Amygdala (tissue), 56 donors: ENCODE measurements at regions not wholly inside any gene's neighbourhood (a gene's known extent, or its start where the extent isn't known, plus 50 kb on each side); places are given as distances from the start of the nearest gene placed in this dataset.

Experiments used
- DNase-seq, 56 donors: peaks; one replicate each; lab custom pipeline; 2025; lab: John Stamatoyannopoulos, UW

DNA sequence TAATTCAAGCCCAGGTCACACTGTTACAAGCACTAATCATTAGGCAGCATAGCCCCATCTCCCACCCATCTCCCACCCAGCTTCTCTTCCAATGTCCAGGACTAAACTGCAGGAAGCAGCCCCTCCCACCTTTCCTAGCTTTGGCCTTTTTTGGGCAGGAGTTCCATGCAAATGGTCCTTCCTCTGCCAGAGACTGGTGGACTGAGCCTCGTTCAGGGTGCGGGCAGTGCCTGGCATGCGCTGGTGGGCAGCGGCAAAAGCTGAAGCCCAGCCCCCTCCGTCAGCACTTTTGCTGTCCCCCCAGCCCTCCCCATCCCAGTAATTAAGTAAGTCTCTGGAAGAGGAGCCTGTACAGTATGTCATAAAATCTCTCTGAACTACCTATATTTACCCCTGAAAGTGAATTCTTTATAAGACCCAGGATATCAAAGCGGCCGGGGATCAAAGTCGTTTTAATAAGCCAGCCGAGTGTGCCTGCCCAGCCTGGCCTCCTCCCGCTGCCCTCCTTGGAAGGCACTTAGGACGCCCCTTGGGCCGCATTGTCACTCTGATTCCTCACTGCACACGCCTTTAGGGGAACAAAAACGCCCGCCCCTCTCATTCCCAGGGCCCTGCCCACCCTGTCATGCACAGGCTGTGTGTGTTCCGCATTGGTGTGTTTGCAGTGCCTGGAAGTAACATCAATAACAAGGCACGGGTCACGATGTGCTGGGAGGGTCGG is 109.9 kb downstream of the IRX5 start:
- DNase-seq = no peak

- no peak for DNase-seq
Measured at GRCh38 chr16:55041540-55042234, 111.0 kb downstream of the IRX5 start.

- no peak for DNase-seq
Measured at GRCh38 chr16:55042556-55043432, 112.1 kb downstream of the IRX5 start.

- no peak for DNase-seq
Measured at GRCh38 chr16:55043499-55043898, 112.8 kb downstream of the IRX5 start.

GRCh38 chr16:55044201-55044975 is 113.7 kb downstream of the IRX5 start:
- no peak for DNase-seq

GRCh38 chr16:55045329-55045728 is 114.7 kb downstream of the IRX5 start:
- DNase-seq = no peak

DNA sequence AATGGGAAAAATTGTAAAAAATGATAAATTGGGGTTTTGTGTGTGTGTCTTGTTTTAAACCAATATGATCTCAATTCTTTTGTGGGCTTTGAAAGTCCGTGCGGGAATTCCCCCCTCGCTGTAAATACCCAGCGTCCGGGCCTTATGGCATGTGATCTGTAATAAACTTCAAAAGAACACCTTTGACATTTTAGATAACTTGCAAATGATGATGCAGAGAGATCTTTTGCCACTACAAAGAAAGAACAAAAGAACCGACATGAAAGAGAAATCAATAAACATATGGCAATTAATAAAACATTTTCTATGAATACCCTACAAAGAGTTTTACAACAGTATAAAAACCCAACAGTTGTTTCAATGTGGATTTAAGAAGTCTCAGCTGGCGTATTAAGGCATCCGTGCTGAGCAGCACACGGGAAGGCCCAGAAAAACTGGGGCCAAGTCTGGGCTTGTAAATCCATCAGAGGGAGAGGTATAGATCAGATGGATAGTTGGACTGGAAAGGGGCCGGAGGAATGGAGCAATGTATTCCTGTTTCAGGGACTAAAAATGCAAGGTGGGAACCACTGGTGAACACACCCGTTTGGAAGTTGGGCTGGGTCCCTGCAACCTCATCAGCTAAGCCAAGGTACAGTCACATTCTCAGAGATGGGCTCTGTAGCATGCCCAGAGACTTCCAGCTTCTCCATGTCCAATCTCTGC is 115.2 kb downstream of the IRX5 start:
- DNase-seq = no peak

GRCh38 chr16:55046513-55046912 is 115.8 kb downstream of the IRX5 start:
- DNase-seq = no peak

- no peak for DNase-seq
Measured at GRCh38 chr16:55046916-55047315, 116.3 kb downstream of the IRX5 start.

GRCh38 chr16:55047331-55047730 is 116.7 kb downstream of the IRX5 start:
- DNase-seq = no peak

DNA sequence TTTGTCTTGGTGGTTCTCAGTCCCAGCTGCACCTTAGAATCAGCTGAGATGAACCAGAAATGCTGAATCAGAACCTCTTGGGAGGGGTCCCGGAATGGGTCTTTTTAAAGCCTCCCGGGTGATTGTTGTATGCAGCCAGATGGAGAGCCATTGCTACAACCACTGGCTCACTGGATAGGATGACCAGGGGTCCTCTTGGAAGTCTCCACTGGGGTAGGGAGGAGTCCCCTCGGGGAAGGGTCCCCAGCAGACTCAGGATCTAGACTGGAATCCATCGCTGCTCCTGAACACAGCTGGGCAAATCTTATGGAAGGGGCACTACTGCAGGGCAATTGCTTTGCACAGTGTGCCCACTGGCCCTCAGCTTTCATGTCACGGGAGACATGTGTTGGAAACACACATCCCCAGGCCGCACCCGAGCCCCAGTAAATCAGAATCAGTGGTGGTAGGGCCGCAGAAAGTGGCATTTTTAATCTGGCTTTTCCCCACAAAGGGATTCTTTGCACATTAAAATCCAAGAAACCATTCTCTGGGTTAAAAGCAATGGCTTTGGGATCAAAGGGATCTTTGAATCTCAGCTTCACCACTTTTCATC is 117.3 kb downstream of the IRX5 start:
- DNase-seq = no peak

- DNase-seq = no peak
Measured at GRCh38 chr16:55048745-55049144, 118.1 kb downstream of the IRX5 start.

GRCh38 chr16:55051571-55052347 is 121.1 kb downstream of the IRX5 start:
- no peak for DNase-seq

GRCh38 chr16:55052348-55052734 is 121.7 kb downstream of the IRX5 start:
- DNase-seq = no peak

DNA sequence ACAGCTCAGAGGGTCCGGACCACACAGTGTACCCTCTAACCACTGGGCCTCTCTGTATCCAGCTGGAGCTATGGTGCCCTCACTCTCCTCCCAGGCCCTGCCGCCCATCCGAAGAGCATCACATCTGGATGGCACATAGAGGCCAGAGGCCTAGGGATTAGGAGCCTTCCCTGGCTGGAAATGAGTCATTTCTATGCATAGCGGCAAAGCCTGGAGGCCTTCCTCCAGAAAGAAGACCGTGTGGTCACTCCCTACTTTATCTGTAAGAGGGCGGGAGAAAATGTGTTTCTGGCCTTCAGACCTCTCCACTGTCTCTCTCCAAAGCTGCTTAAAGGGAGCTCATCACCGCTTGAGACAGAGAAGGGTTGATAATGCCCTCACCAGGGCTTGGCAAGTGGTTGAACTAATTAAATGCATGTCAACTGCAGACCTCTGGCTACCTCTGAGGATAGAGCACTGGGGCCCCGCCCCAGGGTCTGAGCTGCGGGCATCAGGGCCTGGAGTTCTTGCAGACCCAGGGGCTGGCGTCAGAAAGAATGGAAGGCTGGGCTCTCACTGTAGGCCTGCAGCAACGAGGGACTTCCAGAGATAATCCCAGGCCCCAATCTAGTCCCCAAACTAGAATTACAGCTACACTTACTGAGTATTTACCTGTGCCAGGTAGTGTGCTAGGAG is 122.2 kb downstream of the IRX5 start:
- no peak for DNase-seq

DNA sequence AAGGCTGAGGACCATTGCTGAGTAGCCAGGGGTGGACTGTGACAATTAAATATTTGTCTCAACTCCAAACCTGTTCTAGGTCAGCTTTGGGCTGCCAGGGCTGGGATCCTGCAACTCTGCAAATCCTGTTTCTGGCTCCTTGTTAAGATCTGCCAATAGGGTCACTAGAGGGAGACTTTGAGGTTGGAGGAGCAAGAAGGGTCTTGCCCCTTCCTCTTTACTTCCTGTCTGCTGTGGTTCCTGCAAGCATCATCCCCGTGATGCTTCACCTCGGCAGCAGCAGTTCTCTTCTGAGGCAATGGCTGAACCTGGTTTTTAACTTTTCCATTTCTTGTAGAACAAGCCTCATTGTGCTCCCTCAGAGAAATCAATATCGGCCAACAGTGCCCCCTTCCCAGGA is 124.6 kb downstream of the IRX5 start:
- no peak for DNase-seq

DNA sequence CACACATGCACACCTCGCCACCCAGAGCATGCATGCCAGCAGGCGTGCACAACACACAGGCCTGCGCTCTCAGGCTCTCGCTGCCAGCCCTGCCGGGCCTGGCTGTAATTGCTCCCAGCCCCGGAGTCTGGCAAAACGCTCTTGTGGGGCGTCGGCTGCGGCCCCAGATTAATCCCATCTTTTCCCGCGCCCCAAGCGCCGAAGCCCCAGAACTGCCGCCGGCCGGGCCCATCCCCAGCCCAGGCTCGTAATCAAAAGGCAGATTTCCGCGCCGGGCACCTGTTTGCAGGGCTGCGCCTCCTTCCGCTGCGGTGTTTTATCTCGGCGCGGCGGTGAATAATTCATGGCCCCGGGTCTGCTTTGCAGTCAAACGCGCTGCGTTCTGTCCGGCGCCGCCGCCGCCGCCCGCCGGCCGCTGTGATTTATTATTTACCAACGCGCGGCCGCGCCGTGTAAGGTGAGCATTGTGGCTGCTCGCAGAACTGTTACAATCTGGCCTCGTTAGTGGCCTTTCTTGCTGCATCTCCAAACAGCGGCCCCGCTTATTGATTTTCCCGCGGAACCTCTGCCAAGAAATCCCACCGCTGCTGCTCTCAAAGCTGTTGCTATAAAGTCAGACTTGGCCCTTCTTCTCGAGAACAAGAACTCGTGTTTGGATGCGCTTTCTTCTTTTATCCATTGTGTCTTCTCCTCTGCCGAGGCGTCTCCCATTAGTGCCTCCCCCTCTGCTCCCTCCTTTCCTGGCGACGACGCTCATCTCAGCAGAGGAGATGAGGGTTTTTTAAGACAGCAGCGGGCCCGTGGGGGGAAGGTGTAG is 126.1 kb downstream of the IRX5 start:
- peak in 3 of 56 donors; percentile 3 to 5 (median 5) for DNase-seq
